ENCODE measurements at regions not wholly inside any gene's neighbourhood (a gene's known extent, or its start where the extent isn't known, plus 50 kb on each side); places are given as distances from the start of the nearest gene placed in this dataset.

GRCh38 chr22:49168219-49168813, 659.4 kb downstream of the BRD1 start:
- FAIRE-seq, result peak; percentile 18
- no peaks in the 10 kb centered on the region for H3K36me3 ChIP-seq (ENCODE audit: control insufficient read depth, insufficient read depth, low read length)
- H3K27me3 ChIP-seq (ENCODE audit: control insufficient read depth, insufficient read depth, low read length), result no peaks in the 10 kb centered on the region
- no peak overlapping the region for H3K4me3 ChIP-seq (ENCODE audit: low read depth, low read length)
- DNase-seq (ENCODE audit: low read depth), result no peak
- TF ChIP-seq, protein P1, sequence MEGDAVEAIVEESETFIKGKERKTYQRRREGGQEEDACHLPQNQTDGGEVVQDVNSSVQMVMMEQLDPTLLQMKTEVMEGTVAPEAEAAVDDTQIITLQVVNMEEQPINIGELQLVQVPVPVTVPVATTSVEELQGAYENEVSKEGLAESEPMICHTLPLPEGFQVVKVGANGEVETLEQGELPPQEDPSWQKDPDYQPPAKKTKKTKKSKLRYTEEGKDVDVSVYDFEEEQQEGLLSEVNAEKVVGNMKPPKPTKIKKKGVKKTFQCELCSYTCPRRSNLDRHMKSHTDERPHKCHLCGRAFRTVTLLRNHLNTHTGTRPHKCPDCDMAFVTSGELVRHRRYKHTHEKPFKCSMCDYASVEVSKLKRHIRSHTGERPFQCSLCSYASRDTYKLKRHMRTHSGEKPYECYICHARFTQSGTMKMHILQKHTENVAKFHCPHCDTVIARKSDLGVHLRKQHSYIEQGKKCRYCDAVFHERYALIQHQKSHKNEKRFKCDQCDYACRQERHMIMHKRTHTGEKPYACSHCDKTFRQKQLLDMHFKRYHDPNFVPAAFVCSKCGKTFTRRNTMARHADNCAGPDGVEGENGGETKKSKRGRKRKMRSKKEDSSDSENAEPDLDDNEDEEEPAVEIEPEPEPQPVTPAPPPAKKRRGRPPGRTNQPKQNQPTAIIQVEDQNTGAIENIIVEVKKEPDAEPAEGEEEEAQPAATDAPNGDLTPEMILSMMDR (IDR thresholded peaks at IDR 0.05; ENCODE audit: insufficient read depth, low read length, severe bottlenecking), result no peak

- FAIRE-seq (no peak), DNase-seq (ENCODE audit: low read depth) (no peak)
- H3K27me3 ChIP-seq (ENCODE audit: control insufficient read depth, insufficient read depth, low read length), result no peaks in the 10 kb centered on the region
- TF ChIP-seq, protein P1 (IDR thresholded peaks at IDR 0.05; ENCODE audit: insufficient read depth, low read length, severe bottlenecking), result no peak
- no peak overlapping the region for H3K4me3 ChIP-seq (ENCODE audit: low read depth, low read length)
- no peaks in the 10 kb centered on the region for H3K36me3 ChIP-seq (ENCODE audit: control insufficient read depth, insufficient read depth, low read length)
Measured at GRCh38 chr22:49166746-49167145, 660.9 kb downstream of the BRD1 start.

DNA sequence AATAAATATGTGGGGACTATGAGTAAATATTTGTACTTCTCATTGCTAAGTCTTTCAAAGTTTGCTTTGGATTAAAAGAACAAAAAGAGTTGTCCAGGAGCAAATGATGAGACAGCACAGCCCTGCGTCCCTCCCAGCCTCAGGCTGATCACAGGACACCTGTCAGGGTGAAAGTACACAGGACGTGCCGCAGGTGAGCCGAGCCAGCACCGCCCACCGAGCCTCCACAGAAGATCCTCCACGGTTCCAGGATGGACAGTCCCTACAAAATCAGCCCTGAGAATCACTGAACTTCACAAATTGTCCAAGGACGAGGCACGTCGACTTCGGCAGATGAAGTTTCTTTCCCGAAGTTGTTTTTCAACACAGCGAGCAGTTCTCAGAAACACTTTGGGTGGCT, 661.5 kb downstream of the BRD1 start:
- H3K27me3 ChIP-seq (ENCODE audit: control insufficient read depth, insufficient read depth, low read length), result no peaks in the 10 kb centered on the region
- no peak overlapping the region for H3K4me3 ChIP-seq (ENCODE audit: low read depth, low read length)
- DNase-seq (ENCODE audit: low read depth), result no peak
- TF ChIP-seq, protein P1 (IDR thresholded peaks at IDR 0.05; ENCODE audit: insufficient read depth, low read length, severe bottlenecking), result no peak
- H3K36me3 ChIP-seq (ENCODE audit: control insufficient read depth, insufficient read depth, low read length), result no peaks in the 10 kb centered on the region
- no peak for FAIRE-seq

GRCh38 chr22:49164773-49165320, 662.8 kb downstream of the BRD1 start:
- H3K4me3 ChIP-seq (ENCODE audit: low read depth, low read length), result no peak overlapping the region
- H3K36me3 ChIP-seq (ENCODE audit: control insufficient read depth, insufficient read depth, low read length), result no peaks in the 10 kb centered on the region
- TF ChIP-seq, protein P1 (IDR thresholded peaks at IDR 0.05; ENCODE audit: insufficient read depth, low read length, severe bottlenecking), result no peak
- FAIRE-seq (no peak), DNase-seq (ENCODE audit: low read depth) (no peak)
- no peaks in the 10 kb centered on the region for H3K27me3 ChIP-seq (ENCODE audit: control insufficient read depth, insufficient read depth, low read length)

DNA sequence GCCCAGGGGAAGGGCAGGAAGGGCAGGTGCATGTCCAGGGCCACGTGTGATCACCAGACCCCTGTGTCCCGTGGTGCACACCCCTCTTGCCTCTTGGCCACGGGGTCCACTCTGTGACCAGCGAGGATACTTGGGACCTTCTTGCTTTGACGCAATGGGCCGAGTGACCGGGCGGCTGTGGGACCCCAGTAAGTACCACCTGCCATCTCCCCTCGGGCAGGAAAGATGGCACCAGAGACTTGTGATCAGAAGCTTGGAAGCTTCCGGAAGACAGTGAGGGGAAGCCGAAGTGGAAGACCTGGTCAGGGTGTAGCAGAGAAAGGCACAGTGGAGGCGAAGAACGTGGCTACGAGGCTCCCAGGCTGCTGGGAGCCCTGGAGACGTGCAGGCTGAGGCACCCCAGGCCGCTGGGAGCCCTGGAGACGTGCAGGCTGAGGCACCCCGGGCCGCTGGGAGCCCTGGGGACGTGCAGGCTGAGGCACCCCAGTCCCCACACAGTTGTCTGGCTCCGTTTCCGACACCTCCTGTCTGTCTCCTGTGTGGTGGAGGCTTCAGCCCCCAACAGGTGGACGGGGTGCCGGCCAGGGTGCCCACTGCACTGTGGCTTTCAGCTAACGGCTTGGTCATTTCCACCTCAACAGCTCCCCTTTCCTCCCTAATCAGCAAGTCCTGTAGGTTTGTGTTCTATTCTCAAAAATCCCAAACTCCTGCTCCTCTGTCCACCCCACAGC, 663.5 kb downstream of the BRD1 start:
- TF ChIP-seq, protein P1 (IDR thresholded peaks at IDR 0.05; ENCODE audit: insufficient read depth, low read length, severe bottlenecking), result no peak
- FAIRE-seq (no peak), DNase-seq (ENCODE audit: low read depth) (no peak)
- H3K4me3 ChIP-seq (ENCODE audit: low read depth, low read length), result no peak overlapping the region
- H3K36me3 ChIP-seq (ENCODE audit: control insufficient read depth, insufficient read depth, low read length), result no peaks in the 10 kb centered on the region
- H3K27me3 ChIP-seq (ENCODE audit: control insufficient read depth, insufficient read depth, low read length), result no peaks in the 10 kb centered on the region

All from bronchial epithelial cell (primary cell).